Heart left ventricle (tissue), 13 donors: ENCODE measurements at regions not wholly inside any gene's neighbourhood (a gene's known extent, or its start where the extent isn't known, plus 50 kb on each side); places are given as distances from the start of the nearest gene placed in this dataset.

ENCODE experiments used
- POLR2A ChIP-seq, 2 donors: fragments of 450-650 bp; IDR thresholded peaks; one replicate each; pipeline ENCODE4 v1.6.1; 2017; ENCODE audit warnings: antibody characterized with exemption in 2 of 2, mild to moderate bottlenecking in 2 of 2, moderate library complexity in 2 of 2
- TF ChIP-seq, protein P1 (sequence below), 12 donors: fragments of 200-600 bp; sonication (generic) in 4 of 12; IDR thresholded peaks; one replicate each; pipeline versions ENCODE4 v1.5.0 to v1.8.0; 2018 to 2022; ENCODE audit warnings: antibody characterized with exemption in 12 of 12, mild to moderate bottlenecking in 5 of 12
- donor health status: ischemic (EF 13 %, LVEDD 7.1; RV severe dilation, severe dysfunction).
- donor health status: DM: no; HTN: yes; CAD: no.
- donor health status: DM: no; HTN: no; CAD: no.
- donor health status: ischemic (EF 25% LVEDD 6.9; RV normal size, moderate dysfunction).
- donor health status: ischemic (EF 25% LVEDD 5.7; RV mildly dilated, moderate dysfunction).
- donor health status: ischemic (EF 35%, LVEDD 5.7; RV mildly dilated, moderate dysfunction).
- donor health status: nonischemic (EF 11% LVEDD 7.7; RV severe dilation, severe dysfunction).
- donor health status: DM: yes; HTN: yes; CAD: no.
- donor health status: PGD.
- donor health status: ischemic (EF 29% LVEDD 5.4; RV normal size, mild dysfunction).
- donor health status: nonischemic (EF 23%, LVEDD 6.1; RV moderate dilation, normal function).

DNA sequence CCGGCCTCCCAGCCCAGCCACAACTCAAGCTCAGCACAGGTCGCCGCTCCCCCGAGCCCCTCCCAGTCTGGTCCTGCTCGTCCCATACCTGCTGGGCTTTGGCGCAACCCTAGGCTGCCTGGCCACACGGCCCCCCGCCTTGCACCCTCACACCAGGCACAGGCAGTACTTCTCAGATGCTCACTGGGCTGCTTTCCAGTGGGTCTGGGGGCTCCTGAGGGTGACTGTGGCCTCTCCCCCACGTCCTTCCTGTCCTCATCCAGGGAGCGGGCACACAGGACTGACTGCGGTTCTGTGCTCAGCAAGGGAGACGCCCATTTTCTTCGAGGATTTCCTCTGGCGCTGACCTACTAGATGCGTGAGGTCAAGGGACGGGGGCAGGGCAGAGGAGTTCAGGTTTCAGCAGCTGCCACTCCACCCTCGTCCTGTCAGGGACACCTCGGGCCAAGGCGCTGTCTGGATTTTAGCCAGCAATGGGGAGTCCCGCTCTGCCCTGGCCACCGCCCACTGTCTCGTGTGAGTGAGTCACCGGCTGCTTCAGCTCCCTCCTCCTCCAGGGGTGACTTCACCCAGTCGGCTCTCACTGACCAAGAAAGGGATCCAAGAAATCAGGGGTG lies 115.8 kb downstream of the NPIPB11 start:
- TF ChIP-seq, protein P1, sequence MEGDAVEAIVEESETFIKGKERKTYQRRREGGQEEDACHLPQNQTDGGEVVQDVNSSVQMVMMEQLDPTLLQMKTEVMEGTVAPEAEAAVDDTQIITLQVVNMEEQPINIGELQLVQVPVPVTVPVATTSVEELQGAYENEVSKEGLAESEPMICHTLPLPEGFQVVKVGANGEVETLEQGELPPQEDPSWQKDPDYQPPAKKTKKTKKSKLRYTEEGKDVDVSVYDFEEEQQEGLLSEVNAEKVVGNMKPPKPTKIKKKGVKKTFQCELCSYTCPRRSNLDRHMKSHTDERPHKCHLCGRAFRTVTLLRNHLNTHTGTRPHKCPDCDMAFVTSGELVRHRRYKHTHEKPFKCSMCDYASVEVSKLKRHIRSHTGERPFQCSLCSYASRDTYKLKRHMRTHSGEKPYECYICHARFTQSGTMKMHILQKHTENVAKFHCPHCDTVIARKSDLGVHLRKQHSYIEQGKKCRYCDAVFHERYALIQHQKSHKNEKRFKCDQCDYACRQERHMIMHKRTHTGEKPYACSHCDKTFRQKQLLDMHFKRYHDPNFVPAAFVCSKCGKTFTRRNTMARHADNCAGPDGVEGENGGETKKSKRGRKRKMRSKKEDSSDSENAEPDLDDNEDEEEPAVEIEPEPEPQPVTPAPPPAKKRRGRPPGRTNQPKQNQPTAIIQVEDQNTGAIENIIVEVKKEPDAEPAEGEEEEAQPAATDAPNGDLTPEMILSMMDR (IDR thresholded peaks at IDR 0.05): no peak
- TF ChIP-seq POLR2A (IDR thresholded peaks at IDR 0.05): no peak
